SK-N-MC (cell line): ENCODE measurements at regions not wholly inside any gene's neighbourhood (a gene's known extent, or its start where the extent isn't known, plus 50 kb on each side); places are given as distances from the start of the nearest gene placed in this dataset.

Source experiments
- EZH2 ChIP-seq: fragments of 200-600 bp; sonication (generic); IDR thresholded peaks from one replicate; pipeline ENCODE4 v1.6.1; 2017; ENCODE audit warnings: antibody characterized with exemption
- FOXP2 ChIP-seq: optimal IDR thresholded peaks from 2 replicates; pipeline ENCODE3; 2011; ENCODE audit warnings: mild to moderate bottlenecking, moderate library complexity; ENCODE audit not compliant: insufficient read depth; ENCODE audit errors: extremely low read length, control extremely low read depth
- POLR2AphosphoS5 ChIP-seq: IDR thresholded peaks from 2 replicates; pipeline ENCODE4 v1.6.1; 2012; ENCODE audit warnings: mild to moderate bottlenecking, low read depth, low read length, borderline replicate concordance

DNA sequence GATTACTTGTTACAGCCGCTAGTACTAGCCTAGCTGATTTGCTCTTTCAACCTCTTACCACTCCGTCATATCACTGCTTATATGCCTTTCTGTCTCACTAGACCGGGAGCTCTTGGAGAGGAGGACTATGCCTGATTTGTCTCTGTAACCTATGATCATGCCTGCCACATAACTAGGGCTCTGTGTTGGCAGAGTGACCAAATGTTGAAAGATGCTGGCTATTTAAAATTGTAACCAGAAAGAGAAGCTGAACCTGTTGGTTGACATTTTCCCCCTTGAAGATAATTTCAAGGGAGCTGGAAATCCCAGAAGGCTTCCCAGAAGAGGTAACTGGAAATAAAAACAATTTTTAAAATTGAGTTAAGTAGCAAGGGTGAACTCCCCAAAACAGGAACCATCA is 124.1 kb upstream of the MYCN start:
- no peak for TF ChIP-seq EZH2
- no peak for TF ChIP-seq POLR2AphosphoS5
- TF ChIP-seq FOXP2: no peak
